IPS DF 4.7 (cell line): ENCODE measurements at regions not wholly inside any gene's neighbourhood (a gene's known extent, or its start where the extent isn't known, plus 50 kb on each side); places are given as distances from the start of the nearest gene placed in this dataset.

ENCODE experiments used
- DNase-seq: peaks from one replicate; pipeline ENCODE4 v3.0.0-alpha.2; 2013; ENCODE audit warnings: low spot score; ENCODE audit errors: extremely low read depth

- DNase-seq = no peak
Measured at GRCh38 chr5:158126442-158127405, 267.8 kb upstream of the CLINT1 start.

- no peak for DNase-seq
Measured at GRCh38 chr5:158124606-158125316, 265.8 kb upstream of the CLINT1 start.

- DNase-seq = no peak
Measured at GRCh38 chr5:158123595-158123994, 264.6 kb upstream of the CLINT1 start.

GRCh38 chr5:158121678-158122077 is 262.7 kb upstream of the CLINT1 start:
- DNase-seq = no peak

GRCh38 chr5:158120760-158121159 is 261.8 kb upstream of the CLINT1 start:
- no peak for DNase-seq

- DNase-seq = no peak
Measured at GRCh38 chr5:158119961-158120723, 261.2 kb upstream of the CLINT1 start.

GRCh38 chr5:158117467-158118160 is 258.7 kb upstream of the CLINT1 start:
- DNase-seq = no peak

GRCh38 chr5:158116965-158117364 is 258.0 kb upstream of the CLINT1 start:
- no peak for DNase-seq

- no peak for DNase-seq
Measured at GRCh38 chr5:158115468-158115867, 256.5 kb upstream of the CLINT1 start.

GRCh38 chr5:158108177-158108576 is 249.2 kb upstream of the CLINT1 start:
- DNase-seq = no peak

- DNase-seq = no peak
Measured at GRCh38 chr5:158100373-158100888, 241.5 kb upstream of the CLINT1 start.

- no peak for DNase-seq
Measured at GRCh38 chr5:158099571-158100105, 240.7 kb upstream of the CLINT1 start.

GRCh38 chr5:158096835-158097234 is 237.9 kb upstream of the CLINT1 start:
- no peak for DNase-seq

GRCh38 chr5:158086856-158087255 is 227.9 kb upstream of the CLINT1 start:
- DNase-seq = no peak

GRCh38 chr5:158084292-158084691 is 225.3 kb upstream of the CLINT1 start:
- no peak for DNase-seq

- no peak for DNase-seq
Measured at GRCh38 chr5:158082696-158083287, 223.8 kb upstream of the CLINT1 start.

- no peak for DNase-seq
Measured at GRCh38 chr5:158080112-158080511, 221.2 kb upstream of the CLINT1 start.

- DNase-seq = no peak
Measured at GRCh38 chr5:158079097-158079496, 220.2 kb upstream of the CLINT1 start.

- peak; percentile 22 for DNase-seq
Measured at GRCh38 chr5:158074992-158075769, 216.2 kb upstream of the CLINT1 start.
